ENCODE measurements at regions not wholly inside any gene's neighbourhood (a gene's known extent, or its start where the extent isn't known, plus 50 kb on each side); places are given as distances from the start of the nearest gene placed in this dataset.

GRCh38 chr10:33498391-33498891, 164.0 kb upstream of the NRP1 start:
- no peaks in the 10 kb centered on the region for H3K36me3 ChIP-seq (ENCODE audit: control insufficient read depth, insufficient read depth, low read length)
- H3K4me2 ChIP-seq (ENCODE audit: extremely low read depth, insufficient read depth, low read length): no peak overlapping the region
- no peak for TF ChIP-seq EZH2 (IDR thresholded peaks at IDR 0.05; ENCODE audit: low read length, missing control alignments)
- no peak for TF ChIP-seq CTCF (conservative IDR thresholded peaks at IDR 0.05 in 1 of 2, IDR thresholded peaks at IDR 0.05 in 1 of 2; ENCODE audit: low read depth in 1 of 2, low read length in 2 of 2)
- H3K27me3 ChIP-seq (ENCODE audit: control insufficient read depth, insufficient read depth, low read length): no peaks in the 10 kb centered on the region
- no peak overlapping the region for H3K4me3 ChIP-seq (replicated peaks in 1 of 4; ENCODE audit: control extremely low read depth in 1 of 4, insufficient read depth in 1 of 4, low read depth in 3 of 4, low read length in 4 of 4)
- no peaks in the 10 kb centered on the region for H3K4me1 ChIP-seq (ENCODE audit: control insufficient read depth, extremely low read depth, insufficient read depth, low read length)
- H4K20me1 ChIP-seq (ENCODE audit: control insufficient read depth, extremely low read depth, insufficient read depth, low read length): no peaks in the 10 kb centered on the region
- no peaks in the 10 kb centered on the region for H3K9me3 ChIP-seq (ENCODE audit: control insufficient read depth, insufficient read depth, low read depth, low read length)
- no peaks in the 10 kb centered on the region for H3K79me2 ChIP-seq (ENCODE audit: control insufficient read depth, insufficient read depth, low read length)
- no peak overlapping the region for H3K27ac ChIP-seq (ENCODE audit: insufficient read depth, low read length)
- no peak for DNase-seq (ENCODE audit: low read depth in 2 of 2)
- no peak overlapping the region for H3K9ac ChIP-seq (ENCODE audit: insufficient read depth, low read length)
- no peak overlapping the region for H2AFZ ChIP-seq (ENCODE audit: low read length)

DNA sequence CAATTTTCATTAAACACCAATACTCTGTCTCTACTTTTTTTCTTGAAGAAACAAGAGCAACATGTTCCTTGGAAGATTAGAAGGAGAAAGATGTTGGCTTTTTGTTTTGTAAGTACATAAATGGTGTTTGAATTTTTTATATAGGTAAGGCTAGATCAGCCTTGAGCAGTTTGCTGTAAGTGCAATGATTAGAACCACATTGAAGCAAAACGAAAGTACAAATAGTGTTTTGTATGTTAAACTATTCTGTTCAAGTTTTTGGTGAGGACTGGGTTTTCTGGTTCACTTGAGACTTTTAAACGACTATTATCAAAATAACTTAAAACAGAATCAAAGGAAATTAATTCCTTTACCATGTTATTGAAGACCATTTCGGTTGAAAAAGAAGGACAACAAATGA, 162.9 kb upstream of the NRP1 start:
- no peaks in the 10 kb centered on the region for H3K4me1 ChIP-seq (ENCODE audit: control insufficient read depth, extremely low read depth, insufficient read depth, low read length)
- no peaks in the 10 kb centered on the region for H3K79me2 ChIP-seq (ENCODE audit: control insufficient read depth, insufficient read depth, low read length)
- H3K9me3 ChIP-seq (ENCODE audit: control insufficient read depth, insufficient read depth, low read depth, low read length): no peaks in the 10 kb centered on the region
- no peak overlapping the region for H3K4me2 ChIP-seq (ENCODE audit: extremely low read depth, insufficient read depth, low read length)
- no peaks in the 10 kb centered on the region for H3K27me3 ChIP-seq (ENCODE audit: control insufficient read depth, insufficient read depth, low read length)
- DNase-seq (ENCODE audit: low read depth in 2 of 2): no peak
- no peak overlapping the region for H3K4me3 ChIP-seq (replicated peaks in 1 of 4; ENCODE audit: control extremely low read depth in 1 of 4, insufficient read depth in 1 of 4, low read depth in 3 of 4, low read length in 4 of 4)
- H4K20me1 ChIP-seq (ENCODE audit: control insufficient read depth, extremely low read depth, insufficient read depth, low read length): no peaks in the 10 kb centered on the region
- no peak overlapping the region for H2AFZ ChIP-seq (ENCODE audit: low read length)
- H3K27ac ChIP-seq (ENCODE audit: insufficient read depth, low read length): no peak overlapping the region
- no peak for TF ChIP-seq EZH2 (IDR thresholded peaks at IDR 0.05; ENCODE audit: low read length, missing control alignments)
- no peak for TF ChIP-seq CTCF (conservative IDR thresholded peaks at IDR 0.05 in 1 of 2, IDR thresholded peaks at IDR 0.05 in 1 of 2; ENCODE audit: low read depth in 1 of 2, low read length in 2 of 2)
- H3K36me3 ChIP-seq (ENCODE audit: control insufficient read depth, insufficient read depth, low read length): no peaks in the 10 kb centered on the region
- H3K9ac ChIP-seq (ENCODE audit: insufficient read depth, low read length): no peak overlapping the region

- no peak for TF ChIP-seq CTCF (conservative IDR thresholded peaks at IDR 0.05 in 1 of 2, IDR thresholded peaks at IDR 0.05 in 1 of 2; ENCODE audit: low read depth in 1 of 2, low read length in 2 of 2)
- no peak for TF ChIP-seq EZH2 (IDR thresholded peaks at IDR 0.05; ENCODE audit: low read length, missing control alignments)
- Histone ChIP-seq H3K27me3 (ENCODE audit: control insufficient read depth, insufficient read depth, low read length) (no peaks in the 10 kb centered on the region), H3K4me2 (ENCODE audit: extremely low read depth, insufficient read depth, low read length) (no peak overlapping the region), H3K27ac (ENCODE audit: insufficient read depth, low read length) (no peak overlapping the region), H3K4me1 (ENCODE audit: control insufficient read depth, extremely low read depth, insufficient read depth, low read length) (no peaks in the 10 kb centered on the region), H3K79me2 (ENCODE audit: control insufficient read depth, insufficient read depth, low read length) (no peaks in the 10 kb centered on the region), H3K4me3 (replicated peaks in 1 of 4; ENCODE audit: control extremely low read depth in 1 of 4, insufficient read depth in 1 of 4, low read depth in 3 of 4, low read length in 4 of 4) (no peak overlapping the region), H3K9ac (ENCODE audit: insufficient read depth, low read length) (no peak overlapping the region), H3K9me3 (ENCODE audit: control insufficient read depth, insufficient read depth, low read depth, low read length) (no peaks in the 10 kb centered on the region), H3K36me3 (ENCODE audit: control insufficient read depth, insufficient read depth, low read length) (no peaks in the 10 kb centered on the region), H4K20me1 (ENCODE audit: control insufficient read depth, extremely low read depth, insufficient read depth, low read length) (no peaks in the 10 kb centered on the region), H2AFZ (ENCODE audit: low read length) (no peak overlapping the region)
- DNase-seq (ENCODE audit: low read depth in 2 of 2): no peak
Measured at GRCh38 chr10:33496096-33496495, 161.6 kb upstream of the NRP1 start.
